ENCODE measurements at regions not wholly inside any gene's neighbourhood (a gene's known extent, or its start where the extent isn't known, plus 50 kb on each side); places are given as distances from the start of the nearest gene placed in this dataset.

- no peak for TF ChIP-seq CTCF (IDR thresholded peaks at IDR 0.05; ENCODE audit: low read depth, low read length)
- no peak for TF ChIP-seq POLR2A (IDR thresholded peaks at IDR 0.05; ENCODE audit: extremely low read depth, insufficient read length)
These were observed 848.7 kb upstream of the FOXG1 start for GRCh38 chr14:27917896-27918295.
